OCI-LY1 (cell line): ENCODE measurements at regions not wholly inside any gene's neighbourhood (a gene's known extent, or its start where the extent isn't known, plus 50 kb on each side); places are given as distances from the start of the nearest gene placed in this dataset.

Experiments
- H2AFZ ChIP-seq: fragments of 200-600 bp; sonication (generic), shearing (Covaris generic); 2 replicates; pipeline ENCODE4 v1.6.0; 2014; ENCODE audit warnings: antibody characterized with exemption, mild to moderate bottlenecking, low read length
- H3F3A ChIP-seq: fragments of 200-600 bp; sonication (generic), shearing (Covaris generic); 2 replicates; pipeline ENCODE4 v1.6.0; 2014; ENCODE audit warnings: mild to moderate bottlenecking, antibody characterized with exemption, low read length, moderate library complexity; ENCODE audit not compliant: insufficient read depth
- H3K27ac ChIP-seq: fragments of 200-600 bp; sonication (generic); 2 replicates; pipeline ENCODE4 v1.5.1; 2014; ENCODE audit warnings: low read length, mixed run types, mild to moderate bottlenecking, low read depth; ENCODE audit not compliant: poor library complexity, severe bottlenecking
- H3K27me3 ChIP-seq: fragments of 200-600 bp; sonication (generic); 2 replicates; pipeline ENCODE4 v1.6.0; 2014; ENCODE audit warnings: antibody characterized with exemption, mild to moderate bottlenecking, low read length, moderate library complexity; ENCODE audit not compliant: insufficient read depth
- H3K36me3 ChIP-seq: fragments of 200-600 bp; sonication (generic); 2 replicates; pipeline ENCODE4 v1.6.1; 2014; ENCODE audit warnings: mild to moderate bottlenecking, antibody characterized with exemption, low read length, moderate library complexity, mixed read lengths; ENCODE audit not compliant: insufficient read depth
- H3K4me1 ChIP-seq: fragments of 200-600 bp; sonication (generic); 2 replicates; pipeline ENCODE4 v1.5.1; 2014; ENCODE audit warnings: mild to moderate bottlenecking, low read length, moderate library complexity; ENCODE audit not compliant: insufficient read depth, severe bottlenecking
- H3K4me2 ChIP-seq: fragments of 200-600 bp; sonication (generic), shearing (Covaris generic); 2 replicates; pipeline ENCODE4 v1.6.1; 2014; ENCODE audit warnings: low read length
- H3K4me3 ChIP-seq: fragments of 200-600 bp; sonication (generic); 2 replicates; pipeline ENCODE4 v1.5.1; 2014; ENCODE audit warnings: low read length, low read depth, mild to moderate bottlenecking, mixed read lengths; ENCODE audit not compliant: poor library complexity, severe bottlenecking
- H3K79me2 ChIP-seq: fragments of 200-600 bp; shearing (Covaris generic); 2 replicates; pipeline ENCODE4 v1.6.1; 2016; ENCODE audit warnings: mixed run types, low read length, mixed read lengths; ENCODE audit not compliant: insufficient read depth
- H3K9ac ChIP-seq: fragments of 200-600 bp; sonication (generic), shearing (Covaris generic); 2 replicates; pipeline ENCODE4 v1.6.1; 2014; ENCODE audit warnings: mild to moderate bottlenecking, low read length, mixed read lengths
- H3K9me2 ChIP-seq: fragments of 200-600 bp; sonication (generic), shearing (Covaris generic); 2 replicates; pipeline ENCODE4 v1.6.1; 2014; ENCODE audit warnings: low read depth, mild to moderate bottlenecking, low read length, mixed read lengths
- H3K9me3 ChIP-seq: fragments of 200-600 bp; shearing (Covaris generic); 2 replicates; pipeline ENCODE4 v1.6.1; 2014; ENCODE audit warnings: low read length, mixed read lengths
- H4K20me1 ChIP-seq: fragments of 200-600 bp; sonication (generic), shearing (Covaris generic); 2 replicates; pipeline ENCODE4 v1.6.0; 2016; ENCODE audit warnings: mild to moderate bottlenecking, low read length; ENCODE audit not compliant: insufficient read depth
- EZH2 ChIP-seq: fragments of 200-600 bp; sonication (generic), shearing (Covaris generic); IDR thresholded peaks from 2 replicates; pipeline ENCODE4 v1.8.0; 2017; ENCODE audit warnings: borderline replicate concordance, mixed run types, mild to moderate bottlenecking, antibody characterized with exemption, low read length, moderate library complexity, mixed read lengths
- TF ChIP-seq, protein P1 (sequence below): fragments of 200-600 bp; sonication (generic), shearing (Covaris generic); IDR thresholded peaks from 2 replicates; pipeline ENCODE4 v1.5.1; 2017; ENCODE audit warnings: mild to moderate bottlenecking, antibody characterized with exemption, low read length, moderate library complexity, mixed read lengths

- Histone ChIP-seq H3K79me2 (no peaks in the 10 kb centered on the region), H3K4me1 (no peaks in the 10 kb centered on the region), H3F3A (no peaks in the 10 kb centered on the region), H3K4me3 (no peak overlapping the region), H3K36me3 (no peaks in the 10 kb centered on the region), H3K4me2 (no peak overlapping the region), H3K27ac (no peak overlapping the region), H4K20me1 (no peaks in the 10 kb centered on the region), H2AFZ (no peak overlapping the region), H3K27me3 (no peaks in the 10 kb centered on the region), H3K9ac (no peak overlapping the region), H3K9me3 (no peaks in the 10 kb centered on the region), H3K9me2 (no peaks in the 10 kb centered on the region)
- no peak for TF ChIP-seq EZH2
- TF ChIP-seq, protein P1, sequence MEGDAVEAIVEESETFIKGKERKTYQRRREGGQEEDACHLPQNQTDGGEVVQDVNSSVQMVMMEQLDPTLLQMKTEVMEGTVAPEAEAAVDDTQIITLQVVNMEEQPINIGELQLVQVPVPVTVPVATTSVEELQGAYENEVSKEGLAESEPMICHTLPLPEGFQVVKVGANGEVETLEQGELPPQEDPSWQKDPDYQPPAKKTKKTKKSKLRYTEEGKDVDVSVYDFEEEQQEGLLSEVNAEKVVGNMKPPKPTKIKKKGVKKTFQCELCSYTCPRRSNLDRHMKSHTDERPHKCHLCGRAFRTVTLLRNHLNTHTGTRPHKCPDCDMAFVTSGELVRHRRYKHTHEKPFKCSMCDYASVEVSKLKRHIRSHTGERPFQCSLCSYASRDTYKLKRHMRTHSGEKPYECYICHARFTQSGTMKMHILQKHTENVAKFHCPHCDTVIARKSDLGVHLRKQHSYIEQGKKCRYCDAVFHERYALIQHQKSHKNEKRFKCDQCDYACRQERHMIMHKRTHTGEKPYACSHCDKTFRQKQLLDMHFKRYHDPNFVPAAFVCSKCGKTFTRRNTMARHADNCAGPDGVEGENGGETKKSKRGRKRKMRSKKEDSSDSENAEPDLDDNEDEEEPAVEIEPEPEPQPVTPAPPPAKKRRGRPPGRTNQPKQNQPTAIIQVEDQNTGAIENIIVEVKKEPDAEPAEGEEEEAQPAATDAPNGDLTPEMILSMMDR = no peak
Measured at GRCh38 chr2:180111901-180112300, 104.8 kb upstream of the CWC22 start.

GRCh38 chr2:180110469-180110868 is 103.4 kb upstream of the CWC22 start:
- TF ChIP-seq, protein P1 = no peak
- TF ChIP-seq EZH2 = no peak
- H4K20me1 ChIP-seq = no peaks in the 10 kb centered on the region
- no peaks in the 10 kb centered on the region for H3K9me2 ChIP-seq
- no peaks in the 10 kb centered on the region for H3K79me2 ChIP-seq
- no peaks in the 10 kb centered on the region for H3K36me3 ChIP-seq
- no peaks in the 10 kb centered on the region for H3K4me1 ChIP-seq
- no peaks in the 10 kb centered on the region for H3K9me3 ChIP-seq
- no peaks in the 10 kb centered on the region for H3K27me3 ChIP-seq
- no peak overlapping the region for H3K4me2 ChIP-seq
- no peak overlapping the region for H3K4me3 ChIP-seq
- H3F3A ChIP-seq = no peaks in the 10 kb centered on the region
- no peak overlapping the region for H3K27ac ChIP-seq
- H2AFZ ChIP-seq = no peak overlapping the region
- H3K9ac ChIP-seq = no peak overlapping the region

DNA sequence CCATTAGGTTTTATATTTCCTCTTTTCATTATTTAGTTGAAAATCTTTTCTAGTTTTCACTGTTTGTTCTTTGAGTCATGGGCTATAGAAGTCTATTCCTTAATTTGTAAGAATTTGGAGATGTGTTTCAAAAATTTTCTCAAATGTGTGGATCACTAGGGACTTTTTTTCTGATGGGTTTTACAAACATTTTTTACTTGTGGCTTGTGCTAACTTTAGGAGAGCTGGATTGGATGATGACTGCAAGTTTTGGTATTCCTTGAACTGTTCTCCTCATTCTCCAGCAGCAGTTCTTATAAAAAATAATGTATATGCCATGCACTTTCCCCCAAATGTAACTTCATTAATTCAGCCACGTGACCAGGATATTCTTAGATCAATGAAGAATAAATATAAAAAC is 94.7 kb upstream of the CWC22 start:
- Histone ChIP-seq H3F3A (no peaks in the 10 kb centered on the region), H3K9ac (no peak overlapping the region), H3K79me2 (no peaks in the 10 kb centered on the region), H3K4me3 (no peak overlapping the region), H3K4me2 (no peak overlapping the region), H4K20me1 (no peaks in the 10 kb centered on the region), H3K9me3 (no peaks in the 10 kb centered on the region), H3K27me3 (no peaks in the 10 kb centered on the region), H3K9me2 (no peaks in the 10 kb centered on the region), H2AFZ (no peak overlapping the region), H3K36me3 (no peaks in the 10 kb centered on the region), H3K27ac (no peak overlapping the region), H3K4me1 (no peaks in the 10 kb centered on the region)
- no peak for TF ChIP-seq EZH2
- TF ChIP-seq, protein P1 = no peak
